Transverse colon (tissue), 4 donors: ENCODE measurements at regions not wholly inside any gene's neighbourhood (a gene's known extent, or its start where the extent isn't known, plus 50 kb on each side); places are given as distances from the start of the nearest gene placed in this dataset.

ENCODE experiments used
- CTCF ChIP-seq, 5 experiments: fragments of 200-600 bp in 3 of 5; fragments of 450-650 bp in 2 of 5; sonication (generic) in 3 of 5; IDR thresholded peaks; 1 replicate in 2 of 5; 2 replicates in 3 of 5; pipeline ENCODE4 v1.5.1; 2016 to 2017; ENCODE audit warnings: antibody characterized with exemption in 5 of 5, inconsistent platforms in 3 of 5, mild to moderate bottlenecking in 2 of 5, moderate library complexity in 1 of 5
- EP300 ChIP-seq: sonication (generic); formaldehyde crosslinking; IDR thresholded peaks from one replicate; pipeline ENCODE4 v1.6.1; 2017; ENCODE audit warnings: antibody characterized with exemption, low read depth
- POLR2A ChIP-seq: fragments of 450-650 bp; IDR thresholded peaks from one replicate; pipeline ENCODE4 v1.6.1; 2016; ENCODE audit warnings: antibody characterized with exemption, mild to moderate bottlenecking, moderate library complexity
- POLR2AphosphoS5 ChIP-seq, 3 donors: sonication (generic); formaldehyde crosslinking; IDR thresholded peaks; one replicate each; pipeline ENCODE4 v1.6.1; 2016; ENCODE audit warnings: antibody characterized with exemption in 3 of 3

DNA sequence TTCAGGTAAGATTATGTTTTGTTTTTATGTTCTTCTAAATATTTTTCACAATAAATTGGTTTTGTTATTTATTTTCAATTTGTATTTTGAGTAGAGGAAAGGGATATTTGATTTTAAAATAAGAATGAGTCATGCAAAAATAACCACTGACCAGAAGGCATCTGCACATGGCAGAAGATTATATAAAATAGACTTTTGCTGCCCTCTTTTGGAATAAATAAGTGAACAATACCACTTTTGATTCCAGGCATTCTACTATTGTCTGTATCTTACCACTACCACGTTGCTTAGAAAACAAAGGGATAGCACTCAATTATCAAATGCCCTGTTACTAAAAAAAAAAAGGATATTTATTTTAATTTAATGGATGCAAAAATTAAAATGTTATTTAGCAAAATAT lies 227.3 kb upstream of the ITGA1 start:
- TF ChIP-seq CTCF (IDR thresholded peaks at IDR 0.05): peak in 1 of 5 experiments; percentile 8
- no peak for TF ChIP-seq POLR2A
- no peak for TF ChIP-seq POLR2AphosphoS5 (IDR thresholded peaks at IDR 0.05)
- TF ChIP-seq EP300: no peak
